ENCODE measurements at regions not wholly inside any gene's neighbourhood (a gene's known extent, or its start where the extent isn't known, plus 50 kb on each side); places are given as distances from the start of the nearest gene placed in this dataset.

- TF ChIP-seq CTCF (IDR thresholded peaks at IDR 0.05; ENCODE audit: low read length): no peak
- no peak for TF ChIP-seq EZH2 (IDR thresholded peaks at IDR 0.05; ENCODE audit: borderline replicate concordance, low read length)
Observed at GRCh38 chr2:215705771-215706361, 270.0 kb upstream of the FN1 start.
